SW 1271 (cell line): ENCODE measurements at regions not wholly inside any gene's neighbourhood (a gene's known extent, or its start where the extent isn't known, plus 50 kb on each side); places are given as distances from the start of the nearest gene placed in this dataset.
A peak's percentile ranks its signal among the peaks of the same experiment; 100 is the strongest.

Experiments used
- DNase-seq, 2 experiments: peaks; one replicate each; lab custom pipeline; 2025; lab: John Stamatoyannopoulos, UW

- peak; percentile 46 to 86 for DNase-seq
These were observed 57.8 kb upstream of the PLSCR4 start for GRCh38 chr3:146308682-146309081.

- DNase-seq = peak in 1 of 2 experiments; percentile 62
These were observed 57.3 kb upstream of the PLSCR4 start for GRCh38 chr3:146308222-146308621.

DNA sequence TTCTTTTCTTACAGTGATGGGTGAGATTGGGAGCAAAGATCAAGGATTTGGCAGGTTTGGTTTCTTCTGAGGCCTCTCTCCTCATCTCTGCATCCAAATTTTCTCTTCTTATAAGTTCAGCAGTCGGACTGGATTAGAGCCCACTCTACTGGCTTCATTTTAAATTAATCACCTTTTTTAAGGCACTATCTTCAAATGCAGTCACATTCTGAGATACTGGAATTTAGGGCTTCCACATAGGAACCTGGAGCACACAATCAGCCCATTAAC is 56.5 kb upstream of the PLSCR4 start:
- DNase-seq = no peak

DNA sequence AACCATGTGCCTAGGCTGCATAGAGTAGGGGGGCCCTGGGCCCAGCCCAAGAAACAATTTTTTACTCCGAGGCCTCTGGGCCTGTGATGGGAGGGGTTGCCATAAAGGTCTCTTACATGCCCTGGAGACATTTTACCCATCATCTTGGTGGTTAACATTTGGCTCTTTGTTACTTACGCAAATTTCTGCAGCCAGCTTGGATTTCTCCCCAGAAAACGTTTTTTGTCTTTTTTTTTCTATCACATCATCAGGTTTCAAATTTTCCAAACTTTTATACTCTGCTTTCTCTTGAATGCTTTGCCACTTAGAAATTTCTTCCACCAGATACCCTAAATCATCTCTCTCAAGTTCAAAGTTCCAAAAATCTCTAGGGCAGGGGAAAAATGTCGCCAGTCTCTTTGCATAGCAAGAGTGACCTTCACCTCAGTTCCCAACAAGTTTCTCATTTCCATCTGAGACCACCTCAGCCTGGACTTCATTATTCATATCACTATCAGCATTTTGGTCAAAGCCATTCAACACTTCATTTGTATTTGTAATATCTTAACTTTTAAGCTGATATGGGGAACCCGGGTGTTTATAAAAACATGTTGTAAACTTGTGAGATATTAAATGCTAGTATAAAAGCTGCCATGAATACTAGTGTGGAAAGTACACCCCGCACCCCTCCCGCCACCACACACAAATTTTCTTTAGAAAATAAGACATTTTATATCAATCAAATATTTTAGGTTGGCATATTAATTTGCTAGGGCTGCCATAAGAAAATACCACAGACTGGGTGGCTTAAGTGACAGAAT is 56.0 kb upstream of the PLSCR4 start:
- no peak for DNase-seq

- no peak for DNase-seq
These were observed 55.0 kb upstream of the PLSCR4 start for GRCh38 chr3:146305808-146306423.

DNA sequence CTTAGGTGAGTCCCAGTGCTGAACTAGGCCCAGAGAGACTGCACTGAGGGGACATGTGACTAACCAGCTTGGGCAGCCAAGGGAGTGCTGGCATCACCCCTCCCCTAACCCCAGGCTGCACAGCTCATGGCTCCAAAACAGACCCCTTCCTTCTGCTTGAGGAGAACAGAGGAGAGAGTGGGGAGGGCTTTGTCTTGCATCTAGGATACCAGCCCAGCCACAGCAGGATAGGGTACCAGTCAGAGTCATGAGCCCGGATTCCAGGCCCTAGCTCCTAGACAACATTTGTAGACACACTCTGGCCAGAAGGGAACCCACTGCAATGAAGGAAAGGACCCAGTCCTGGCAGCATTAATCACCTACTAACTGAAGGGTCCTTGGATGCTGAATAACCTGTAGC is 49.9 kb upstream of the PLSCR4 start:
- no peak for DNase-seq
